GM18505 (cell line): ENCODE measurements at regions not wholly inside any gene's neighbourhood (a gene's known extent, or its start where the extent isn't known, plus 50 kb on each side); places are given as distances from the start of the nearest gene placed in this dataset.

Source experiments
- ATAC-seq: cut with Tn5 transposase; IDR thresholded peaks from one replicate; pipeline ENCODE4 v1.9.1; 2021; ENCODE audit not compliant: unreplicated experiment
- POLR2A ChIP-seq: IDR thresholded peaks from 4 replicates; pipeline ENCODE4 v1.6.1; 2011; ENCODE audit warnings: borderline replicate concordance; ENCODE audit not compliant: insufficient read depth, insufficient read length; ENCODE audit errors: extremely low read depth

DNA sequence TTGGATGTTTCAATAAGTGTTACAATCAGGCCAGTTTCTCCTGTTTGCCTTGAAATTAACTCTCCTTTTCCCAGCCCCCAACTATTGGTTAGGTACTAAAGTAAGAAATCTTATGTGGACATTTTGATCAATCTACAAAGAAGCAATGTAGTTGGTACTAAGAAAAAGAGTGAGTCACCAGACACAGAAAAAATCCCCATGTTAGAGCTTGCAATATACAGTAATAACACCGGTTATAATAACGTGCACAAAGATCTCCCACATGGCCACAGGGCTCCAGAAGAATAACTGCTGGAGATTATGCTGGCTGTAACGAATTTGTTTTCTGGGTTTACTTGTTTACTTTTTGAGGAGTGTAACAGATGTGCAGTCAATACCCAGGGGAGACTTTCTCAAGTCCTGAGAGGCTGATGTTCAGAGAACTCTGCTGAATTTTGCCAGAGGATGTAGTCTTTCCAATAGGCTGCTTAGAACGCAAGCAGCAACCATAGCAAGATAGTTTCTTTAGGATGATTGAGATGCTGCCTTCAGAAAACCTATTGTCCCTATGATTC, 166.2 kb upstream of the SPACA1 start:
- ATAC-seq = no peak
- TF ChIP-seq POLR2A = no peak

GRCh38 chr6:87879132-87879861, 168.3 kb upstream of the SPACA1 start:
- TF ChIP-seq POLR2A = no peak
- ATAC-seq = peak; percentile 68

- TF ChIP-seq POLR2A = no peak
- ATAC-seq = no peak
Measured at GRCh38 chr6:87875781-87876180, 171.9 kb upstream of the SPACA1 start.

DNA sequence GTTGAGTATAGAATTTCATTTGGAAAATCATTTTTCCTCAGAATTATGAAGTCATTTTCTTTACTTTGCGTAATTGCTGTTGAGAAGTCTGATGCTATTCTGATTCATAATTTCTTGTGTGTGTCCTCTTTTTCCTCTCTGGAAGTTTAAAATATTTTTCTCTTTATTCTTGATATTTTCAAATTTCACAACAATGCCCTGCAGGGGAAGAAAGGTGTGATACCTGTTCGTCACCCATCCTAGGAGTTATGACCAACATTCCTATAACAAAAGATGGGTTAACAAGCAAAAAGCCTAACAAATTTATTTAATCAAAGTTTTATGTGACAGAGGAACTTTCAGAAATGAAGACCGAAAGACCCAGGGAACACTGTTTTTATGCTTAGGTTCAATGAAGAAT, 171.5 kb upstream of the AKIRIN2 start:
- ATAC-seq = no peak
- TF ChIP-seq POLR2A = no peak

DNA sequence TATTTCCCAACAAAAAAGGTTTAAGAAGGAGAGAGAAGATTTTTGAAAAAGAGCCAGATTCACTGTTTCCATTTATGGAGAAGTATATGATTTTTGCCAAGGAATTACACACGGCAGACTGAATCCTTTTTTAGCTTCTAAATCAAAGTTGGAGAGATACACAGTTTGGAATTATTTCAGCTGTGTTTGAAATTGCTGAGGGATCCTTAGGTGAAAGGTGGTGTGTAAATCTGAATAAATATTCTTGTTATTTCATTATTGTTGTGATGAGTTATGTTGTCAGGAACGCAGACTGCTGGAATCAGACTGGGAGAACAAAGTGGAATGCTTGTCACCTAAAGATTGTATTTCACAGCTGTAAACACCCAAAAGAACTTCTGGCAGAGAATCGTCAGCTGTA, 168.5 kb upstream of the AKIRIN2 start:
- ATAC-seq = no peak
- TF ChIP-seq POLR2A = no peak

- TF ChIP-seq POLR2A = no peak
- no peak for ATAC-seq
Measured at GRCh38 chr6:87869064-87869905, 167.3 kb upstream of the AKIRIN2 start.

DNA sequence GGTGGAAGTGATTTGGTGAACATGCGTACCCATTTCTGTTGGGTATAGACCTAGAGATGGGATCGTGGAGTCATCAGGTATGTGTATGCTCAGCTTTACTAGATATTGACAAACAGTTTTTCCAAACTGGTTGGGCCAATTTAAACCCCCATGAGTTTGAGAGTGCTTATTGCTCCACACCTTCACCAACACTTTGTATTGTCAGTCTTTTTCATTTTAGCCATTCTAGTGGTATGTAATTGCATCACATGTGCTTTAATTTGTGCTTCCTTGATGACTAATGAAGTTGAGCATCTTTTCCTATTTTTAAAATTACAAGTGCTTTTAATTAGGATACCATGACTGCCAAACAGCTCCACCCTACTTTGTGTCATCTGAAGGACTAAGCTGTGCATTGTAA, 158.9 kb upstream of the AKIRIN2 start:
- ATAC-seq = no peak
- no peak for TF ChIP-seq POLR2A

GRCh38 chr6:87858440-87858839, 156.4 kb upstream of the AKIRIN2 start:
- no peak for ATAC-seq
- no peak for TF ChIP-seq POLR2A

DNA sequence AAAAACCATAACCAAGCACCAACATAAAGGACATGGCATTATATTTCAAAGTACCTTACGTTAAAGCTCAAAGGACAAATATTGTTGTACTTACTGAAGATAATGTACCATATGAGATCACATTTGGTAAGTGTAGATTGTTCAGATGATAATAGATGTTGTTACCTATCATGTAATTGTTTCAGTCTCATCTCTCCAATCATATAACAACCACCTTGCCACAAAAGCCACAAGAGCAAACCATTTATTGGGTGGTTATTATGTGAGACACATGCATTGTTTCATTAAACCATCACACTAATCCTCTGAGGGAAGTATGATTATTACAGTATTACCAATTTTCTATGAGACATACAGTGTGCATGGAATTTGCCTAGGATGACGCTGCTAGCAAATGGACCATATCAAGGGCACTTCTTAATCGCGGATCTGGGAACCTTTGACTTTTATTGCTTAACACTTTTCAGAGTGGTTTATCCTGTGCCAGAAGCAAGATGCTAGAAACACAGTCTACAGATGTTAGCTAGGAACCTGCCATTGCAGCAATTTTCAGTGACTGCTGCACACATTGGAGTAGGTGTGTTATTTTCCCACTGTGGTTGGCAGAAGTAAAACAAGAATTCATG, 149.8 kb upstream of the AKIRIN2 start:
- ATAC-seq = no peak
- no peak for TF ChIP-seq POLR2A

DNA sequence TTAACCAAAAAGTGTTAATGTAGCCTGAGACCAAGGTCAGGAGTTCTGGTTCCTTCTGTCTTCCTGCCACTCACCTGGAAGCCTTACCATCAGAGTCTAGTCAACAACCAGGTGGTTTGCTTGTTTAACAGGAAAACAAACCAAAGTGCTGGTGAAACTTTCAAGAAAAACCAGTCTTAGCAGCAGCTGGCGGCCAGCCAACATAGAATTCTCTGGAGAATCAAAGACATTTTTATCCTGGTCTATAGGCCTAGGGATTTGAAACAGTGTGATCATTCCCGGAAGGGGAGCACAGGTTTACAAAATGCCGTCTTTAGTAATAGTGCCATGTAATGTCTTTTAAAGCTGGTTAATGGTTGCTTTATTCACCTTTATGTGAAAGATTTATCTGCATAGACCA, 146.6 kb upstream of the AKIRIN2 start:
- no peak for ATAC-seq
- TF ChIP-seq POLR2A = no peak

GRCh38 chr6:87847830-87848210, 145.8 kb upstream of the AKIRIN2 start:
- ATAC-seq = no peak

DNA sequence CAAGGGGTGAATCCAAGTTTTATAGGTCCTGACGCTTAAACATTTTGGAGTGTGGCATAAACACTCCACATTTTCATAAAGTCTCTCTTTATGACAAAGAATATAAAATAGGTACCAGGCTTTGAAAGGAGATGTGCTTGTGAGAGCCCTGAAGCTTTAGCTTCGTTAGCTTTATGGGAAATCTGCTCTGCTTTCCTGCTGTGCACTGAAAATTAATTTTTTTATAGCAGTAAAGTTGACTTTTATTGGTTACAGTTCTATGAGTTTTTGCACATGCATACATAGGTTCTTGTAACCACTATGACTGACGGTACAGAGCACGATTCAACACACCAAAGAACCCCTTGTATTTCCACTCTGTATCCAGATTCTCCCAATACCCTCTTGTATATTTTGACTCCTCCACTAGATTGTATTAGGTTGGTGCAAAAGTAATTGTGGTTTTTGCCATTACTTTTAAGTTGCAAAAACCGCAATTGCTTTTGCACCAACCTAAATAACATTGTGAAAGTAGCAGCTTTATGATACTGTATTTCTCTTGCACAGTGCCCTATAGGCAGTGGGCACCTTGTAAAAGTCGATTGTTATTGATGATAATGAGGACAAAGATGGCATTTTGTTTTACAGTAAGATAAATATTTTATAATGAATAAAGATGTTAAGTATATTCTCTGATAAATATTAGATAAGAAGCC, 145.2 kb upstream of the AKIRIN2 start:
- no peak for ATAC-seq
- TF ChIP-seq POLR2A = no peak

More at GRCh38 chr6:87847830-87848210, 145.8 kb upstream of the AKIRIN2 start:
- TF ChIP-seq POLR2A = no peak

GRCh38 chr6:87846434-87846833, 144.4 kb upstream of the AKIRIN2 start:
- TF ChIP-seq POLR2A = no peak
- no peak for ATAC-seq
